RWPE2 (cell line): ENCODE measurements at regions not wholly inside any gene's neighbourhood (a gene's known extent, or its start where the extent isn't known, plus 50 kb on each side); places are given as distances from the start of the nearest gene placed in this dataset.

Experiments used
- ATAC-seq: fragments of 200-7000 bp; cut with Tn5 transposase; 3 replicates; pipeline ENCODE4 v1.9.1; 2021; ENCODE audit warnings: low read depth
- DNase-seq: peaks from one replicate; pipeline ENCODE4 v3.0.0-alpha.2; 2020; ENCODE audit warnings: low spot score
- H3K27ac ChIP-seq: fragments of 450-650 bp; 2 replicates; pipeline ENCODE4 v1.5.1; 2017; ENCODE audit warnings: mild to moderate bottlenecking; ENCODE audit not compliant: poor library complexity, severe bottlenecking
- H3K27me3 ChIP-seq: fragments of 250-450 bp; sonication (Bioruptor Pico); 2 replicates; pipeline ENCODE4 v1.5.1; 2021; ENCODE audit warnings: mild to moderate bottlenecking, moderate library complexity; ENCODE audit not compliant: insufficient read depth, poor library complexity, severe bottlenecking
- H3K36me3 ChIP-seq: fragments of 250-450 bp; sonication (Bioruptor Pico); 2 replicates; pipeline ENCODE4 v1.5.1; 2020; ENCODE audit warnings: low read depth, mild to moderate bottlenecking, moderate library complexity
- H3K4me1 ChIP-seq: fragments of 250-450 bp; sonication (Bioruptor Pico); 2 replicates; pipeline ENCODE4 v1.5.1; 2021; ENCODE audit warnings: mild to moderate bottlenecking, moderate library complexity; ENCODE audit not compliant: insufficient read depth, poor library complexity, severe bottlenecking
- H3K4me3 ChIP-seq: fragments of 250-450 bp; sonication (Bioruptor Pico); 2 replicates; pipeline ENCODE4 v1.5.1; 2021; ENCODE audit warnings: mild to moderate bottlenecking, moderate library complexity; ENCODE audit not compliant: severe bottlenecking
- H3K9me3 ChIP-seq: fragments of 250-450 bp; sonication (Bioruptor Pico); 2 replicates; pipeline ENCODE4 v1.5.1; 2021; ENCODE audit warnings: mild to moderate bottlenecking, moderate library complexity; ENCODE audit not compliant: severe bottlenecking
- CTCF ChIP-seq: fragments of 450-650 bp; IDR thresholded peaks from one replicate; pipeline ENCODE4 v1.5.1; 2017; ENCODE audit warnings: mild to moderate bottlenecking, moderate library complexity; ENCODE audit not compliant: poor library complexity, severe bottlenecking

DNA sequence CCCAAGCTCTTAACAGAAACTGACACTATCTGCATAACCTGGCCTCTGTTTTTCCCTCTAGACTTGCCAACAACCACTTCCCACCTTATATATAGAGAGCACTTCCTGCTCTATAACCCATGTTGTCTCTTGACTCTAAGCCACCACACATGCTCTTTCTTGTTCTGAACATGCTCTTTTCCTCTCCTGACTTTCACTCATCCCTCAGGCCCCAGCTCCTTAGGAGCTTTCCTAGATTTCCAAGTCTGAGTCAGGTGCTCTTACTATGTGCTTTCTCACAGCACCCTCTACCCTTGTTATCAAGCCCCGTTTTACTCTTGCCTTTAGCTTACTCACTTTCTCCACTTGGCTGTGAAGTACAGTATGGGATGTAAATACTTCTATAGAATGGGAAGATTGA is 143.9 kb upstream of the EYA4 start:
- Histone ChIP-seq H3K36me3 (no peaks in the 10 kb centered on the region), H3K9me3 (no peaks in the 10 kb centered on the region), H3K4me3 (no peak overlapping the region), H3K4me1 (peaks cover 42% of the 10 kb centered on the region), H3K27ac (no peak overlapping the region), H3K27me3 (no peaks in the 10 kb centered on the region)
- ATAC-seq (no peak), DNase-seq (no peak)
- no peak for TF ChIP-seq CTCF

DNA sequence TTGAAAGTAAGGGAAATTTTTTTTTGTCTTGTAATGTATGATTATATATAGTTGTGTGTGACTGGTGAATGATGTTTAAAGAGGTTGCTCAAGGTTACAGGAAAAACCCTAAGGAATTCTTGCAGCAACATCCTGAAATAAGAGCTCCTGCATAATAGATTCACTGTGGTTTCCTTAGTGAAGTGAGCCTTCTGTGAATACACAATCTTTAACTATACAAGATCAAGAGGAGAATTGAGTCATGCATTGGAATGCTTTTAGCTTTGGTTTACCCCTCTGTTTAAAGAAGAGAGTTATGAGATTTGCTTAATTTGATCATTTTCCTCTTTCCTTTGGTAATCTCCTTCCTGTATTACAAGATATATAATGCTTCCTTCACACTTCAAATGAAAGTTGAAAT is 141.6 kb upstream of the EYA4 start:
- H3K27me3 ChIP-seq = no peaks in the 10 kb centered on the region
- DNase-seq (no peak), ATAC-seq (peak; percentile 98)
- H3K9me3 ChIP-seq = no peaks in the 10 kb centered on the region
- TF ChIP-seq CTCF = no peak
- peaks cover 37% of the 10 kb centered on the region for H3K4me1 ChIP-seq
- H3K27ac ChIP-seq = peak overlapping the region; percentile 90
- H3K4me3 ChIP-seq = no peak overlapping the region
- H3K36me3 ChIP-seq = no peaks in the 10 kb centered on the region

DNA sequence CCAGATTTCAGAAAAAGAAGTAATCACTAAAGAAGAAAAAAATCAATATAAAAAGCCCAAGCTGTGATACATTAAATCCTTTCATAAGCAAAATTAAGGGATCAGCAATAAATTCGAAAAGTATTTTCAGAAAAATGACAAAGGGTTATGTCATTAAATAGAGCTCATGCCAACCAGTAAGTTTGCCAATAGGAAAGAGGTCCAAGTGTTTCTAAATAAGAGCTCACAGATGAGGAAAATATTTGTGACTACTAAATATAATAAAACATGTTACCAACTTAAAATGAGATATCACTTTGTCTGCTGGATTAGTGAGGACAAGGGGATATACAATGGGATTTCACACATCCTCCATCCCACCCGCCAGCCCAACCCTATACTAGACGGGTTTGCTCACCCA is 140.3 kb upstream of the EYA4 start:
- H3K9me3 ChIP-seq = no peaks in the 10 kb centered on the region
- DNase-seq (no peak), ATAC-seq (no peak)
- H3K27ac ChIP-seq = peak overlapping the region; percentile 90
- no peak overlapping the region for H3K4me3 ChIP-seq
- H3K27me3 ChIP-seq = no peaks in the 10 kb centered on the region
- TF ChIP-seq CTCF = no peak
- no peaks in the 10 kb centered on the region for H3K36me3 ChIP-seq
- H3K4me1 ChIP-seq = peaks cover 37% of the 10 kb centered on the region

DNA sequence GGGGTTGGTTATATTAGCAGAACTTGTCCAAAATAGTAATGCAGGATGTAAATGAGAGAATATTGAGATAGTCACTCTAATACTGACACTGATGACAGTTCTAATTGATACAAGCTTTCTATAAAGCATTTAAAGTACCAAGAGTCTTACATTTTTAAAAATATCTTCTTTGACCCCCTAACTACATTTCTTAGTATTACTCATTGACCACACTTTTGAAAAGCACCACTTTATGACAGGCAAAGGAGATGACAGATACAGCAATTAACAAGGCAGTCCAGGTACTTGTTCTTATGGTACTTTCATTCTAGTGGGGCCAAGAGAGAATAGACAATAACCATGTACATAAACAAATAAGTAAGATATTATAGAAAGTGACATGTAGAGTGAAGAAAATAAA is 139.4 kb upstream of the EYA4 start:
- H3K27ac ChIP-seq = no peak overlapping the region
- no peaks in the 10 kb centered on the region for H3K27me3 ChIP-seq
- no peak for TF ChIP-seq CTCF
- no peaks in the 10 kb centered on the region for H3K36me3 ChIP-seq
- H3K9me3 ChIP-seq = no peaks in the 10 kb centered on the region
- H3K4me3 ChIP-seq = no peak overlapping the region
- peaks cover 37% of the 10 kb centered on the region for H3K4me1 ChIP-seq
- ATAC-seq (no peak), DNase-seq (no peak)

DNA sequence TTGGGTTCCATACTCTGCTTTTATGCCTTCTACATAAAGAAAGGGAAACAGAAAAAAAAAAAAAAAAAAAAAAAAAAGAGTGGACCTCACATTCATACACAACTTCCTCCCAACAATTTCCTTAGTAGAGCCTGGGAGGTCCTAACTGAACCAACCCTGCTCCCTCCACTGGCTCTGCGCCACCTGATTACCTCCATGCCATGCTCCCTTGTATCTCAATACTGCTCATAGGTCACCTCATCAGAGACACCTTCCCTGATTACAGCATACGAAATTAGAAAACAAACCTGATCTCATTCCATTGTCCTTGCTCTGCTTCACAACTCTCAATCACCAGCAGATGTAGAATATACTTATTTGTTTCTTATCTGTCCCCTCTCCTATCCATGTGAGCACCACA is 134.2 kb upstream of the EYA4 start:
- H3K4me3 ChIP-seq = no peak overlapping the region
- TF ChIP-seq CTCF = no peak
- peaks cover 1% of the 10 kb centered on the region for H3K4me1 ChIP-seq
- H3K27me3 ChIP-seq = no peaks in the 10 kb centered on the region
- ATAC-seq (no peak), DNase-seq (no peak)
- H3K36me3 ChIP-seq = no peaks in the 10 kb centered on the region
- H3K9me3 ChIP-seq = no peaks in the 10 kb centered on the region
- H3K27ac ChIP-seq = no peak overlapping the region
